ENCODE measurements at regions not wholly inside any gene's neighbourhood (a gene's known extent, or its start where the extent isn't known, plus 50 kb on each side); places are given as distances from the start of the nearest gene placed in this dataset.
A peak's percentile ranks its signal among the peaks of the same experiment; 100 is the strongest.

DNA sequence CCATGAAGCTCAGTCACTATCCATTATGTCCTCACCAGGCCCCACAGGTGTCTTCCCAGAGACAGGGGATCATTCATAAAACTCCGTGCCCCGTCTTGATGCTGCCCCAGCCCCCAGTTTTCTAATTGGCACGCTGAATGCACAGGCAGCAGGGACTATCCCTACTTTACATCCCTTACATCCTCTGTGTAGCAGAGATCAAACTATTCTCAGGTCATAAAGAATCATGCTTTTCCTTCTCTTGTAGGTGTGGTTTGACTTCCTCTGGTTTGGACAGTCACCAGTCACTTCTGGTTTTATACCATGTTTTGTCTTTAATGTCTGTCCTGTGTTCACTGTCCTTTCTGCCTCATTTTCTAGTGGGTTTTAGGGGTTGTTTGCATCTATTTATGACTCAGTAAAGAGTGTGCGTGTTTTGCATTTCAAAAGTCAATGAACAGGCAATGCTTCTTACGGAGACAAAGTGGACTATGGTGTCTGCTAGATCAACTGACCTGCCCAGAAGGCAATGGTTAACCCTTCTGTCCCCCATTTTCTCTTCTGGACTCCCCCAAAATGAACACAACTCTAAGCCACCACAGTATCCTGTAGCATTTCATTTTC lies 140.4 kb upstream of the NPVF start:
- no peak for DNase-seq

DNA sequence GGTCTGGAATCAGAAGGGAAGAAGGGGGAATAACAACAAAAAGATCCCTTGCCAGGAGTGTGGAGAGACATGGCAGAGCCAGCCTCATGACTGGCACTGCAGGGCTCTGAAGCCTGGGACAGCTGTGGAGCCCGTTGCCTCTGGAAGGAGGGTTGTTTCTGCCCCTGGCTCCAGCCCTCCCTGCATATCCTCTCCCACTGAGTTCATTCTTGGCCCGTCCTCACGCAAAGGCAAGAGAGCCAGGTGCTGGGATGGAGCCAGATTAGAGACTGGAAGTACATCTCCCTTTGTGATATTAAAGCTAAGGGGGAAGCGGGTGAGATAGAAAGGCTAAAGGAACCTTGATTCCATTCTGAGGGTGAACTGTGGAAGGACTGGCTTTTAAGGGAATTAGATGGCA lies 141.5 kb upstream of the NPVF start:
- DNase-seq: no peak

DNA sequence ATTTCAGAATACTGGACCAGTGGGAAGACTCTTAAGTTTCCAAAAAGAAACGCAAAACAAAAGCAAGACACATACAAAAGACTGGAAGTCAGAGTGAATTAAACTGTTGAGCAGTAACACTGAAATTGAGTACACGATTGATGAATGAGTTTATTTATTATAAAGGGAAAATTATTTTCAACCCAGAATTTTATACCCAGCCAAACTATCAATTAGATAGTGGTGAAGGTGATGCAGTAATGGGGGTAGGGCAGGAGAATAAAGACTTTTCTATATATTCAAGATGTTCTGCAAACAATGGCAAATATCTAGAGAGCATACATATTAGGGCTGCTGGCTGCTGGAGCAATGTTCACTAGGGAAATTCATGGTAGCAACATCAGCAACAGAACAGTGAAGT lies 143.7 kb upstream of the NPVF start:
- DNase-seq: no peak

DNA sequence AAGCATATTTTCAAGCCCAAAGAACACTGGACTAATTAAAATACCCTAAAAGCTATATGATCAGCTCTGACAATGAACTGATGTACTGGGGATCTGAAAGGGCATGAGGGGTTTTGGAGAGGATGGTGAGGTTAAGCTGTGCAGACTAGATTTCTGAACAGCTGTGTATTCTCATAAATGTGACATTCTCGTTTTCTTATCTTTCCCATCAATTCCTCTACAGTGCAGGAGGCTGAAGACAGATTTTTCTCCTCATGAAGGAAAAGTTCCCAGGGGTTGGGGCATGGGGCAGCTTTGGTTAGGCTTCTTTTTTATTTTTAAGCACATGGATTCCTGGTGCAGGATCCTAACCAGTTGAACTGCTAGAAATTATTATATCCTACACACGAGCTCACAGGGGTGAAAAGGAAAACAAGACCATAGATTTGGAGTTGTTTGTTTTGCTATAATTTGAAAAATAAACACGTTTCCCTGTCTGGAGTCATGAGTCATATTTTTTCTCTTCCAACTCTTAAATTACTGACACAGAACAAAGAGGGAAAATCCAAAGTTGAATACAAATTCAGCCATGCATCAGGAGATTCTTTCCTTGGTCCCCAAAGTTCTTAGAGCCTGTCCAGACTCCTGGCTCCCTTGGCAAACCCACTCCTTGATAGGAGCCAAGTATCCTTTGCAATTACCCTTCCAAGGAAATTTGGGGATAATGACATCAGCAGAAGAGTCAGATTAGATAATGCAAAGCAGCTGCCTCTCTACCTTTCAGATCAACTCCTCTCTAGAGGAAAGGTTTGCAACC lies 147.7 kb upstream of the NPVF start:
- no peak for DNase-seq

DNA sequence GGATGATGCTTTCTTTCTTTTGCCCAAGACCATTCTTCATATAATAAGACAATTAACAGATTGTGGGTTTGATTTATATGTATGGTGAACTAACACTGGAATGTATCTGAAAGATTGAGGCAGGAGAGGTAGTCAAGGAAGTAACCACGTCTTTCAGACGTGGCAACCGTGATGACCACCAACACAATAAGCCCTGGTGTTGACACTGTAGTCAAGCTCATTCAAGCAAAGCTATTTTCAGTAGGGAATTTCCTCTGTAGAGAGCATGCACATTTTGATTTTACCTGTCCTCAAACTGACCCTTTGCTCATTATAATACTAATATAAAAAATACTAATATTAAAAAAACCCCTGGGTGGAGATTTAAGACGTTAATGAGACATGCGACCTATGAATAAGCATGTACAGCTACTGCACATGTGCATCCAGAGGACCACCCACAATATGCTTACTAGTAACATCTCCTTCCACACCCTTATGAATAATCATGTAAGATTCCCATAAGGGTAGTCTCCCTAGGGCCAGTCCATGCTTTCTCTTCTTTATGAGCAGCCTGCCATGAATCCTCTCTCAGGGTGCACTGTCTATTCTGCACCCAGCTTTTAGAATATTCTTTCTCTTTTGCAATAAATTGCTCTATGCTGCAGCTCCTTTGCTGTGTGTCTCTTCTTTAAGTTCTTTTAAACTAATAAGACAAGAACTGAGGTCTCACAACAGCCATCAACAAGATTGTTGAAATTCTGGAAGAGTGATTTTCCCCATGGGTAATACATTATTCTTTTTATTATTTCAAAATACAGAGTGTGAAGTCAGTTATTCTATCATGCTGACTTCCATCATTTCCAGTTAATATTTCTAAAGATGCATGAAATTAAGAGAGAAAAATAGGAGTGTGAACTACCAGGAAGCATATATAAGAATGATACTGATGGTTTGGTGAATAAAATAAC lies 151.3 kb upstream of the NPVF start:
- DNase-seq: no peak

DNA sequence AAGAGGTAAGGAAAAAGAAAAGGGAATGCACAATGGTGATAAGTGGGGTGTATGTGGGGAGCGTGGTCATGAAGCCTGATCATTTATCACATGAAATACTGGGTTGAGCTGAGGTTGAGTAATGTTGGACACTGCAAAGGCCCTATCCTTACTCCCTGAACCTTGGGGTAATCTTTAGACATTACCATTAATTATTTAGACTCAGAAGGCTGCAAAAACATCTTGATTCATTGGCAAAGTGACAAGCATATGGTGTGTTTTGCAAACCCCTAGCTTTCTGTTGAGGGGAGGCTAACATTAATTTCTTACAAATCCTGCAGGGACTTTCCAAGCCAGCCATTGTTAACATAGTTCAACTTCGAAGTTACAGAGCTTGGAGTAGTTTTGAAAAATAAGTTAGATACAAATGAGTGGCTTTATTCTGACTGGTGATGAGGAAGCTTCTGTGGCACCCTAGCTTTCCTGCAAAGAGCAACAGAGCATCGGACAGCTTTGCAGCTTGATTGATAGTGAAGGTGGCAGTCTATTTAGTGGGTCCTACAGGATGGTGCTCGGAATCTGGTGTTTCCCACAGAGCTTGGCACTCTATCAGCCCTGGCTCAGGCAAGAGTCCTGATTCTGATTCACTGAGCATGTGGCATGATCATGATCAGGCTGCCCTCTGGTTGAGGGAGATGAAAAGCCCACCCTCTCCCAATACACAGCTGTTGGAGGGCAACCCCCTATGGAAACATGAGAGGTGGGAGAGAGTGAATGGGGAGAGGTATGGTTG lies 153.7 kb upstream of the NPVF start:
- DNase-seq: peak; percentile 90

DNA sequence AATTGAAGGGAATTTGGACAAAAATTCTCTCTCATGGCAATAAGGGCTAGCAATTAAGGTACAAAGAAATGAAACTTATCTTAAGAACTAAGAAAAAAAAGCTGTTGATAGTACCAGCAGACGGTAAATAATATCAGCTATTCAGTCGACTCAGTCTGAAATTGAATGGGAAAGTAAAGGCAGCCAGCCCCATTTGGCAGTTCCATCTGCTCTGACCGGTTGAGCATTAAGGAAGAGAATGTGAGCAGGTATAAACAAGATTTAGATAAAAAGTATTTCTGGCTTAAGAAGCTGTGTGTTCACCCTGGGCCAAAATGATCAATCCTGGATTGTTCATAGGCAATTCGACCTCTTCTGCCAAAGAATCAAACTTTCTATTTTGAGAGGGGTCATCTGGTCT lies 154.6 kb upstream of the NPVF start:
- DNase-seq: peak; percentile 29

DNA sequence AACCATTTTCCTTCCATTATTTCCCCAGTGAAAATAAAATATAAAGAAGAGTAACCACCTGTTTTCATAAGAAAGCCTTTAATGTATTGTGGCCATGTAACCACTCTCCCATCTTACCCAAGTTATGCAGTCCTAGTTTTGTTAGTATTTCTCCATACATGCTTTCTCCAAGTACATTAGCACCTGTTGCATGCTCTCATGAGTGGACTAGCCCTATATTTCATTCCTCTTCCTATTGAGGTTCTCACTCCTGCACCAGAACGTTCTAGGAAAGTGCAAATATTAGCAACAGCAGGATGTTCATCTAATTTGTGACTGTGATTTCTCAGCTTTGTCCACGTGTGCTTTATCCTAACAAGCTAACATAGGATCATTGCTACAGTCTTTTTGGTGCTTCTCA lies 155.1 kb upstream of the NPVF start:
- DNase-seq: no peak

DNA sequence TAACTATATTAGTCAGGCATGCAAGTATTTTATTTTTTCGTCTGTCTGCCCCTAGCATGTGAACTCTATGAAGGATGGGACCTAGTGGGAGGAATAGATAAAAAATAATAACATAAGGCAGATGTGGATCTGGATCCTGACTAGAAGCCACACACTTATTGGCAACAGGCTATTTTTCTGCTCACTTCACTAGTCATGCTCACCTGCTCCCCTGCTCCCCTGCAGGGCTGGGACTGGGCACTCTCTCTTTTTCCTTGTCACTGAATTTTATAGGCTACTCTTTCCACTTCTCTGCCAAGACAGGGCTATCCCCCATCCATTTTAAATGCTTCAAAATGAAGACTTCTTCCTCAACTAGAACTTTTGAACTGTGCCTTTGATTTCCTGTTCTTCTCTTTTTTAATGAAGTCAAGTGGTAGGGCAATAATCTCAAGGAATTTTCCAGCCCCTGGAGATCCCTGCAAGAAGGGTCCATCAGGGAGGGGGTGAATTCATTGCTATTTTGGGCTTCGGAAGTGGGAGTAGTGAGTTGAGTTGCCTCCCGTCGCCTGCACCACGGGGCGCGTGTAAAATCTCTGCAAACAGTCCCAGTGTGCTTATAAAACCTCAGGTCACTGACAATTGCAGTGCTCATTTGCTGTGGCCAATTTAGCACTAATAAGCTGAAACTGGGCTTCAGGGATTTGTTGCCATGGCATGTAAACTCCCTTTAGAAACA lies 156.7 kb upstream of the NPVF start:
- no peak for DNase-seq

DNA sequence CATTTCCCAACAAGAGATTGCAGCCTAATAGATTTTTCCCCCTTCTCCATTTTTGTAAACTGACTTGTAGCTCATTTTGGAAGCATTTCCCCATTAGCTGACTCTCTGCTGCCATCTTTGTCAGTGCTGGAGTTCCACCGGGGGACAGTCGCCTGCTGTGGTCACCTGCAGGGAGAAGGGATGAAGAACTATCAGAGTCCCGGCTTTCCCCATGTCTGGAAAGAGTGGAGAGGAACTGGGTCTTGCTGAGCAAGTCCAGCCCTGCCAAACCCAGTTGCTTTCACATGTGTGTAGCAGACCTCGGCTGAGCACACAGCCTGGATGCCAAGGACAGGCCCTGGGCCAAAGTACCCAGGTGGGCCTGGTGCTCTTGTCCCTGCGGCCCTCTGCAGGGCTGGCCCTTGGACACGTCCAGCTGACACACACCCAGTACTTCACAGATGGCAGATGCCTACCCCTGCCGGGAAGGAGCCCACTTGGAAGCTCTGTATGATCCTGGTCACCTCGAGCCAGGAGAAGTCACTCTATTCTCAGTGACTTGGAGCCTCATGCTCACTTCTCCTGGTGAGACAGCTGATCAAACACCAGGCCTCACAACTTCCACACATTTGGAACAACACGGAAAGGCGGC lies 157.3 kb upstream of the NPVF start:
- DNase-seq: no peak

DNA sequence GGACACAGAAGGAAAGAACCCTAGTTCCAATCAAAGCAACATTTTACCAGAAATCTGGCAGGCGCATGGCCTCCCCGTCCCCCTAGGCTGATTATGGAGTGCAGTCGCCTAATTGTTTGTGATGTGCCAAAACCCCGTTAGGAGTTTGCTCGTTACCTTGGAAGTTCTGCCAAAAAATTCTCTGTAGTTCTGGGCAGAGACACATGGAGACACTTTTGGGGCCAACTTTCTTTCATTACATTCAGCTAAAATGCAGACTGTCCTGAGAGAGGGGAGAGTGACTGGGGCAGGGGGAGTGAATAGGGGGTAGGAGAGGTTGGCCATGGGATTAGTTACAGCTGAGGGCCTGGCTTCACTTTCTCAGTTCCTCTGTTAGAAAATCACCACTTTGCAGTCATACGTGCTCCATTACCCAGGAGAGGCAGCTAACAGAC lies 158.0 kb upstream of the NPVF start:
- no peak for DNase-seq

DNA sequence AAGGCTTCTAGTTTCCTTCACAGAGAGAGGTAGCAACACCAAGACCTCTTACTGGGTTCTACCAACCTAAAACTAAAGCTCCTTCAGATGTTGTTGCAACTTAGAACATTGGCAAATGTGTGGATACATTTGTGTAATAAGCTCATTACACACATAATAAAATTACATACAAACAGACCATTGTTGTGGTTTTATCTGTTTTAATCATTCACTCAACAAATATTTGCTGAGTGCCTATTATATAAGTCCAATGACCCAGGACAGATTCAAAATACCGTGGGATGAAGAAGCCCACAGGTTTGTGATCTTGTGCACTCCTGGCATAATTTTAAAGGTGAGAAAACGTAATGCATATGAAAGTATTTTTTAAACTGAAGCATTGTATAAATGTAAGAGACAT lies 160.4 kb upstream of the NPVF start:
- no peak for DNase-seq

DNA sequence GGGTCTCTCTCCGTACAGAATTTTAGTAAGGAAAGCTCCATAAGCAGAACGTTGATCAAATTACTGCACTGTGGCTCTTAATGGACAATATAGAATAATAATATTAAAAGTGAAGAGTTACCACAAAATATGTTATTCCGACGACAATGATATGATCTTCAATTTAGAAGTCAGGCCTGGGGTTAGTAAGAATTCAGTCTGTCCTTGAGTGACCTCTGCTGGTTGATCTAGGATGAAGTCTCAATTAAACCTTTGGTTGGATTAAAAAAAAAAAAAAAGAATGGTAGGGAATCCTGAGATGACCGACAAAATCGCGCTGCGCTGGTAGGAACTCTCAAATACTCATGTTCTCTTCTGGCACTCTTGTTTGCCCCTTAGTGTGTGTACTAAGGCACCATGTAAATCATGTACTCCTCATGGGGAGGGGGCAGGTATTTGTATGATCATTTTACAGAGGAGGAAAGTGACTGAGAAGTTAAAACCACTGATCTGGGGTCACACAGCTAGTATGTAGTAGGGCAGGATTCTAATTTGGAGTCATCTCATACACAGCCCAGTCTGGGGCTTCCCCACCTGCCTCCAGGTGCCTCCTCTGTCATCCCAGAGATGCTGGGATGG lies 161.3 kb upstream of the NPVF start:
- DNase-seq: peak; percentile 58

DNA sequence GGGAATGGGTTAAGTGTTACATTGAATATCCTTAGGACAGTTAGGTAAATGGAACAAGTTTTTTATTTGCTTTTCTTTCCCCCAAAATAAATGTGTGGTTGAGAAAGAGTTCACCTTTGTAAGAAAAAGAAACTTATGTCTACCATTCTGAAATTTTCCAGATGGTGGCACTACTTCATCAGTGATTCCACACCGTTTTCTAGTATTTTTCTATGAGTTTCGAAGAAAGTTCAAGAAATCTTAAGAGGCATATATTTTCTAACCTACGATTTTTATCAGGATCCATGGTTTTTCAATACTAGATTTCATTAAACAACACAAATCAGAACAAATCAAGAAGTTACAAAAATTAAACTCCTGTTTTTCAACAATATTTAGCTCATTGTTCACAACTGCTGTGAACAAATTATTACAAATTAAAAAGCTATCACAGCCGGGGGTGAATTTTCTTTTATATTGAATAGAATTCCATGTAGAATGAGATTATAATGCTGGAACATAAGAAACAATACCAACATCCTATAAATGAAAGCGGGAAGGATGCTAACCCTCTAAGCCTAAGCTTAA lies 163.1 kb upstream of the NPVF start:
- no peak for DNase-seq

DNA sequence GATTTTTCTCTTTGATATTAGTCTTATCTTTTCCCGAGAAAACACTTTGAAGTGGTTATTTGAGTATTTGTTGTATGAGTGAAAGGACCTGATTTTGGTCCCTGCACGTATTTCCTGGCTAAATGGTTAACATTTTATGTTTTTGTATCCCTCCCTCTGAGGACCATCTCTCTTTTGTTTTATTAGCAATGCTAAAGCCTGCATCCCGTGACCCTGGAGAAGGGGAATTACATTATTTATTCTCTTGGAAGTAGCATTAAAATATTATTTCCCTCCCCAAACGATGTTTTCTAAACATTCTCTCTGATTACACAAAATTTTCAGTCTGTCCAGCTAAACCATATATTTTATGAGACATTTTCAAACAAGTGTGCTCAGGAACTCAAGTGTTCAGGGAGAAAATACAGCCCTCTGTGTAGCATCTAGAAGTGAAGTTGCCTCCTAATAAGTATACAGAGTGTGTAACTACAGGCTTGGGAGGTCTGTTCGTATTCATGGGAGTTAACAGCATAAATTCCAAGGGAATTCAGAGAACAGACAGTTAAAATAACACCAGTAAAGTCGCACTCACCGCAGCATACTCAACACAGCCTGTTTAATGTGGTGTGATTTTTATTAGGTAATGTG lies 163.8 kb upstream of the NPVF start:
- no peak for DNase-seq

DNA sequence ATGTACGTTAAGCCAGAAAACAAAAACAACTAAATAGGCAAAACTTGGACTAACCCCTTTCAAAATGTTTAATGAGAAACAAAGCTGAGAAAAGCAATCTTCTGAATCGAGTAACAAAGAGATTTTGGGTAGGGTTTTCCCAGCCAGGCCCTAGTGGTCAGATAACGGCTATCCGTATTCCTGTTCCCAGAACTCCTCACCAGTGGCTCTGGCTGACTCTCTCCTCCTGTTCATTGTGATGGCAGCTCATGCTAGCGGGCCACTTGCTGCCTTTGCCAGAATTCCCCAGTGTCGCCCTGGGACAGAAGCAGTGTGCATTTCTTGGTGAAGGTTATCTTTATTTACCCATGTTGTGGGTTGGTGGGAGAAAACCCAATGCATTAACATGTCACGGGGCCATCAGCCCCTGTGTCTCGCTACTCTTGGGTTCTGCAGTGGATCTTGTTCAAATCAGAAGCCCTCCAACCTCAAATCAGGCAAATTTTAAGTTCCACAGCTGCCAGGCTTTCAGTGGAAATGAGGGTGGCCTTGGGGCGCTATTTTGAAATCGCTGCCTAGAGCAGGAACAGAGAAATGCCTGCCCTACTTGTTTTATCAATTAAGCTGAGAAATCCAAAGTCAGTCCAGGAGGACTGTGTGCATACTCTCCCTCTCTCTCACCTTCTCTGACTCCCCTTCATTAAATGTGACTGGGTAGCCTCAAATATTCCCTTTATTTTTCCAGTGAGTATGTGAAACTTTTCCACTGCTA lies 164.5 kb upstream of the NPVF start:
- DNase-seq: no peak

DNA sequence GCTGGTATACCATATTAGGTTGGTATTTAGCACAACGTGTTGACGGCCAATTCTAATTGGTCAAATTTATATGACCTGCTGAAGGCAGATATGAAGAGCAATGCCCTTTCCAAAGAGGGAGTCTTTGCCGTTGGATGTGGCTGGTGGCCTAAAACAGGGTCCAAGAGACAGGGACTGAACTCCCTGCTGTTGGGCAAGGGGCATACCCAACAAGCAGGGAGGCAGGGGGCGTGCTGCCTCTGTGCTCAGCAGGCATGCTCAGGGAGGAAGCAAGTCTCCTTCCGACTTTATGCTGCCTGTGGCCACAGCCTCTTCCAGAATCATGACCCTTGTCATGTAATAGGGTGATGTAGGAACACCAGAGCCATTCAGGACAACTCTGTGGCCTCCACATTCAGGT lies 167.7 kb upstream of the NPVF start:
- no peak for DNase-seq

DNA sequence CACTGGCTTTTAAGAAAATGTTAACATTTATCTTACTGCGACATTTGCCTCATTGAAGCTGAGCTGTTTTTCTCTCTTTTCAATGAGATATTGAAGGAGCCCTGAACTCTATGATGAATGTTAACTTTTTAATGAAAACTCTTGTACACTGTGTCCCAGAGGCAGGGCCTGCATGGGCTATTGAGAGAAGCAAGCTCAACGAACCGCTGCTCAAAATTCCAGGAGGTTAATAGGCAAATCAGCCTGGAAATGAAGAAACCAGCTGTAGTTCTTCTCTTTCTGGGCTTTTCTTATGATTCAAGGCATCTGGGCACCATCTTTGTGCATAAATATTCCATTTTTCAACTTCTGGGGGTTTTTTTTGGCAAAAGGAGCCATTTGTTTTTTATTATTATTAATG lies 168.4 kb upstream of the NPVF start:
- DNase-seq: no peak

DNA sequence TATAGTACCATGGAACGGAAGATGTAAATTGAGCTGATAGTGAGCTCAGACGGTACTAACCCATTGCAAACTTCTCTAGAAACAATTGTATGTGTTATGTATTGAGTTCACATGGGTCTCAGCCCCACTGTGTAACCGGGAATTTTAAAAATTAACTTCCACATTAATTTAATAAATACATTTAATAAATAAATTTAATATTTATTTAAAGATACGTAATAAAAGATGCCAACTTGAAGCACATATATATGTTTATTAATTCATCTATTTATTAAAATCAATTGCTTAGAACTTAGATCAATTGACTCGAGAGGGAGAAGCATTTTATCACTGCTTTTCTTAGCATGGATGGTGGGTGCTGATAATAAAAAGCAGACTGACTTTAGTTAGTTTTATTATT lies 170.1 kb upstream of the NPVF start:
- no peak for DNase-seq

Data from DMS 273 treated with DMSO at 0.1 percent for 48 hours (cell line).